Activated naive CD4-positive, alpha-beta T cell treated with anti-CD3 and anti-CD28 coated beads, Interleukin-2, amount 10 ng/mL, durations not matched to agents 7 days and 5 days (primary cell): ENCODE measurements at regions not wholly inside any gene's neighbourhood (a gene's known extent, or its start where the extent isn't known, plus 50 kb on each side); places are given as distances from the start of the nearest gene placed in this dataset.

Source experiments
- CTCF ChIA-PET: fragments of 350-600 bp; sonication (Branson Sonifier 250); formaldehyde crosslinking; loops from one replicate; lab custom pipeline; 2021; ENCODE audit warnings: antibody characterized with exemption; lab: Charles Lee
- DNase-seq: peaks from one replicate; pipeline ENCODE4 v3.0.0-alpha.2; 2020
- H3K27ac Mint-ChIP-seq: one replicate; pipeline ENCODE4 v1.8.0; 2021; ENCODE audit warnings: mild to moderate bottlenecking, moderate library complexity, mixed read lengths
- H3K27me3 Mint-ChIP-seq: one replicate; pipeline ENCODE4 v1.8.0; 2021; ENCODE audit warnings: mild to moderate bottlenecking, mixed read lengths
- H3K36me3 Mint-ChIP-seq: one replicate; pipeline ENCODE4 v1.8.0; 2021; ENCODE audit warnings: mixed read lengths
- H3K4me1 Mint-ChIP-seq: one replicate; pipeline ENCODE4 v1.8.0; 2021; ENCODE audit warnings: mixed read lengths
- H3K4me3 Mint-ChIP-seq: one replicate; pipeline ENCODE4 v1.8.0; 2021; ENCODE audit warnings: mild to moderate bottlenecking, moderate library complexity, mixed read lengths
- H3K9me3 Mint-ChIP-seq: one replicate; pipeline ENCODE4 v1.8.0; 2021; ENCODE audit warnings: mixed read lengths

GRCh38 chr11:127304634-127305033, 304.1 kb upstream of the KIRREL3 start:
- Mint-ChIP-seq H3K9me3 (no peaks in the 10 kb centered on the region), H3K27ac (no peak overlapping the region), H3K4me1 (no peaks in the 10 kb centered on the region), H3K27me3 (no peaks in the 10 kb centered on the region), H3K4me3 (no peak overlapping the region), H3K36me3 (no peaks in the 10 kb centered on the region)
- DNase-seq = no peak
- CTCF ChIA-PET = no interaction called here

- Mint-ChIP-seq H3K9me3 (peaks cover 9% of the 10 kb centered on the region), H3K4me3 (no peak overlapping the region), H3K4me1 (no peaks in the 10 kb centered on the region), H3K27ac (no peak overlapping the region), H3K36me3 (no peaks in the 10 kb centered on the region), H3K27me3 (no peaks in the 10 kb centered on the region)
- CTCF ChIA-PET = no interaction called here
- no peak for DNase-seq
These were observed 288.4 kb upstream of the KIRREL3 start for GRCh38 chr11:127288926-127289325.

DNA sequence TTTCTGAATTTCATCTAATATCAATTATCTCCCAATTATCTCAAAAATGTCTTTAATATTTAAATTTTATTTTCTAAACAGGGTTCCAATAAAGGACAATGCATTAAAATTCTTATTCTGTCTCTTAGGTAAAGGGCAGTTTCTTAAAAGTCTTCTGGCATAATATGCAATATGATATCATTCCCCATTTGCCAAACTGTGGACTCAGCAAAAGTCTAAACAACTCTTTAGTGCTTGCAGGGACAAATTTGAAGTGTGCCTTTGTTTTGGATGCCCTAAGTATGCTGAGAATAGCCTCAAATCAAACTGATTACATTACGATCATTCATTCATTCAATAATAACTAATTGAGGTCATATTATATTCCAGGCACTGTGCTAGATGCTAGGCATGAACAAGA, 281.0 kb upstream of the KIRREL3 start:
- Mint-ChIP-seq H3K9me3 (no peaks in the 10 kb centered on the region), H3K4me3 (no peak overlapping the region), H3K36me3 (no peaks in the 10 kb centered on the region), H3K4me1 (no peaks in the 10 kb centered on the region), H3K27me3 (no peaks in the 10 kb centered on the region), H3K27ac (no peak overlapping the region)
- CTCF ChIA-PET = no interaction called here
- no peak for DNase-seq

GRCh38 chr11:127275774-127276173, 275.2 kb upstream of the KIRREL3 start:
- no peaks in the 10 kb centered on the region for H3K36me3 Mint-ChIP-seq
- CTCF ChIA-PET = no interaction called here
- no peak overlapping the region for H3K4me3 Mint-ChIP-seq
- no peaks in the 10 kb centered on the region for H3K4me1 Mint-ChIP-seq
- DNase-seq = no peak
- no peaks in the 10 kb centered on the region for H3K9me3 Mint-ChIP-seq
- no peak overlapping the region for H3K27ac Mint-ChIP-seq
- no peaks in the 10 kb centered on the region for H3K27me3 Mint-ChIP-seq

GRCh38 chr11:127274328-127274676, 273.7 kb upstream of the KIRREL3 start:
- H3K4me1 Mint-ChIP-seq = no peaks in the 10 kb centered on the region
- no peaks in the 10 kb centered on the region for H3K36me3 Mint-ChIP-seq
- CTCF ChIA-PET = no interaction called here
- no peaks in the 10 kb centered on the region for H3K9me3 Mint-ChIP-seq
- H3K27me3 Mint-ChIP-seq = no peaks in the 10 kb centered on the region
- H3K4me3 Mint-ChIP-seq = no peak overlapping the region
- no peak for DNase-seq
- no peak overlapping the region for H3K27ac Mint-ChIP-seq

- no peak overlapping the region for H3K27ac Mint-ChIP-seq
- H3K27me3 Mint-ChIP-seq = no peaks in the 10 kb centered on the region
- H3K36me3 Mint-ChIP-seq = no peaks in the 10 kb centered on the region
- H3K9me3 Mint-ChIP-seq = no peaks in the 10 kb centered on the region
- no peaks in the 10 kb centered on the region for H3K4me1 Mint-ChIP-seq
- H3K4me3 Mint-ChIP-seq = no peak overlapping the region
- DNase-seq = no peak
- CTCF ChIA-PET = no interaction called here
These were observed 273.2 kb upstream of the KIRREL3 start for GRCh38 chr11:127273593-127274327.

DNA sequence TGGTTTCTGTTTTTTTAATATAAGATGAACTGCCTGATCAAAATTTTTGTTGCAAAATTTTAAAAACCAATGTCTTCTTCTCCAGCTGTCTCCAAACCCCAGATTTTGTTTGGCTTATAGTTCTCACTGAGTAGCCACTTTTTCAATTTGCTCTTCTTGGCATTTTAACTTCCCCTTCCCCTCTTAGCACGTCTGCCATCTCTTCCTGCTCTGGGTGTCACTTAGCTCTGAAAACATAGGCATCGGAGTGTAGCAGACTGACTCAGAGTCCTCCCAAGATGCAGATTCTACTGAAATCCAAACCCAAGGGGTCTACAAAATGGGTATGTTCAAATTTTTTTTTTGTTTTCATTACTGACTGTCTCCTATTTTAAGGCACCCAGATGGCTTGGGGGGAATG, 270.3 kb upstream of the KIRREL3 start:
- CTCF ChIA-PET = no interaction called here
- Mint-ChIP-seq H3K36me3 (no peaks in the 10 kb centered on the region), H3K9me3 (peaks cover 3% of the 10 kb centered on the region), H3K27me3 (no peaks in the 10 kb centered on the region), H3K4me3 (no peak overlapping the region), H3K27ac (no peak overlapping the region), H3K4me1 (no peaks in the 10 kb centered on the region)
- no peak for DNase-seq

DNA sequence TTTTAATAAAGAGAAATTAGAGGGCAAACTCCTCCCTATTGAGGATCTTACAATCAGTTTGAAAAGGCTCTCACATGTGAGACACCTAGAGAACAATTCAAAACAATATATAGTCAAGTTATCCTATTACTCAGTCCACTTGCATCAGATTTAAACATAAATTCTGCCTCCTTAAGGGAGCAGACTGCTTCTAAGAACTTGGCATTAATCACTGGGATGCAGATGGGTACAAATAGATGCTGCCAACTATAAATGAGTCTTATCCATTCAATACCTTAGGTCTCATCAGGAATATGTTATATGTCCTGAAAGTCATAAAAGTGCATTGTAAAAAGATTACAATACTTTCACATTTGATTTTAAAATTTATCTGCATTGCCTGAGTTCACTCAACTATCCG, 269.3 kb upstream of the KIRREL3 start:
- Mint-ChIP-seq H3K27ac (no peak overlapping the region), H3K36me3 (no peaks in the 10 kb centered on the region), H3K9me3 (peaks cover 5% of the 10 kb centered on the region), H3K4me1 (no peaks in the 10 kb centered on the region), H3K4me3 (no peak overlapping the region), H3K27me3 (no peaks in the 10 kb centered on the region)
- DNase-seq = no peak
- CTCF ChIA-PET = no interaction called here

- DNase-seq = no peak
- H3K4me1 Mint-ChIP-seq = no peaks in the 10 kb centered on the region
- no peaks in the 10 kb centered on the region for H3K36me3 Mint-ChIP-seq
- H3K27ac Mint-ChIP-seq = no peak overlapping the region
- H3K9me3 Mint-ChIP-seq = peaks cover 5% of the 10 kb centered on the region
- CTCF ChIA-PET = no interaction called here
- no peaks in the 10 kb centered on the region for H3K27me3 Mint-ChIP-seq
- H3K4me3 Mint-ChIP-seq = no peak overlapping the region
These were observed 268.4 kb upstream of the KIRREL3 start for GRCh38 chr11:127268932-127269331.

GRCh38 chr11:127268521-127268920, 268.0 kb upstream of the KIRREL3 start:
- Mint-ChIP-seq H3K27ac (no peak overlapping the region), H3K4me3 (no peak overlapping the region), H3K4me1 (no peaks in the 10 kb centered on the region), H3K36me3 (no peaks in the 10 kb centered on the region), H3K27me3 (no peaks in the 10 kb centered on the region), H3K9me3 (peaks cover 5% of the 10 kb centered on the region)
- no peak for DNase-seq
- CTCF ChIA-PET = no interaction called here

GRCh38 chr11:127259102-127259501, 258.5 kb upstream of the KIRREL3 start:
- Mint-ChIP-seq H3K9me3 (peaks cover 3% of the 10 kb centered on the region), H3K4me1 (no peaks in the 10 kb centered on the region), H3K36me3 (no peaks in the 10 kb centered on the region), H3K27me3 (no peaks in the 10 kb centered on the region), H3K4me3 (no peak overlapping the region), H3K27ac (no peak overlapping the region)
- DNase-seq = no peak
- CTCF ChIA-PET = no interaction called here

DNA sequence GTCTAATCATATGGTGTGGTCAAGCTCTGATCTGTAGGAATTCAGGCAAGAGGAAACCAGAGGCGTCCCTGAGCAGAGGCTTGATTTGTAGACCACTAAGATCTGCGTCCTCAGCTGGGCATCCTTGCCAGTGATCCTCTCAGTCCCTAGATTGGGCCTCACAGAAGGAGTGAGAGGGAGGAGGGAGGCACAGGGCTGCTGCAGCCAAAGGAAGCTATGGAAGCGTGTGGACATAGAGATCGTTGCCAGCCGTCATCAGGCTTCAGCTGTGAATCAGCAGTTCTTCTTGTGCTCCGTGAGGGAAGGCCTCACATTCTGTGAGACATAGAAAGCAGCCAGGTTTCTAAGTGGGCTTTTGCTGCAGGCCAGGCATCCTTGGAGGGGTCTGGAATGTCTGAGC, 254.6 kb upstream of the KIRREL3 start:
- Mint-ChIP-seq H3K4me3 (no peak overlapping the region), H3K27ac (no peak overlapping the region), H3K4me1 (no peaks in the 10 kb centered on the region), H3K27me3 (no peaks in the 10 kb centered on the region), H3K36me3 (no peaks in the 10 kb centered on the region), H3K9me3 (peaks cover 1% of the 10 kb centered on the region)
- CTCF ChIA-PET = no interaction called here
- DNase-seq = no peak

GRCh38 chr11:127252321-127252720, 251.8 kb upstream of the KIRREL3 start:
- Mint-ChIP-seq H3K4me1 (no peaks in the 10 kb centered on the region), H3K27ac (no peak overlapping the region), H3K36me3 (no peaks in the 10 kb centered on the region), H3K4me3 (no peak overlapping the region), H3K27me3 (no peaks in the 10 kb centered on the region), H3K9me3 (peaks cover 1% of the 10 kb centered on the region)
- CTCF ChIA-PET = no interaction called here
- DNase-seq = no peak

DNA sequence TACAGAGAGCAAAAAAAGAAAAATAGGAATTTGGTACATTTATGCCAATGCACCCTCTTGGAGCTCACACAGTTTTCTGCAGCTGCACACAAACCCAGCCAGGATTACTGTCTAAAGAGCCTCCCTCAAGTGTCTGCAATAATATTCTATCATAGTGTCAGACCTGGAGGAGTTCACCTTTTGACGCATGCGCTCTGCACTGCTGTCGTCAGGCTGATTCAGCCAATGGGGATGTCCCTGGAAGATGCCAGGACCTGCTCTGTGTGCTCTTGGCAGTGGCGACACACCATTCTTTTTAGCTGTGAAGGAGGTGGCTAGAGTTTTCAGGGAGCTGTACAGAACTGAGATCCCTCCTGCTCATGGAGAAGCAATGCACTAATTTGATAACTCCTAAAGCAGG, 249.0 kb upstream of the KIRREL3 start:
- no peak for DNase-seq
- H3K27ac Mint-ChIP-seq = no peak overlapping the region
- H3K4me3 Mint-ChIP-seq = no peak overlapping the region
- H3K36me3 Mint-ChIP-seq = no peaks in the 10 kb centered on the region
- H3K27me3 Mint-ChIP-seq = no peaks in the 10 kb centered on the region
- H3K9me3 Mint-ChIP-seq = no peaks in the 10 kb centered on the region
- CTCF ChIA-PET = no interaction called here
- no peaks in the 10 kb centered on the region for H3K4me1 Mint-ChIP-seq

DNA sequence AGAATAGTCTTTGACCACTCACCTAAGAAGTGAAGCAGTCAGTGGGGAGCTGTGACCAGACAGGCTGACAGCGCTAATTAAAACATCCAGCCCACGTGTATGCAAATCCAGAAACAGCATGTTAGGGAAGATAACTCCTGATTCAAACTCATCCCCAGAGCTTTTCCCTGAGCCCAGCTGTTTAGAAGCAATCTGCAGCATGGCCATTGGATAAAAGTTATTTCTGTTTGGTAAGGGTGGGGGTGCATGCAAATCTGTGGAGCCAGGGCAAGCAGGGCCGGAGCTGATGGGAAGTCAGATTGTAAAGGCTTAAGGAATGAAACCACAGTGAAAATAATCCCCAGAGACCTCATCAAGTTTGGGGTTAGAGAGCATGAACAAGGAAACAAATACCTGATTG, 247.9 kb upstream of the KIRREL3 start:
- Mint-ChIP-seq H3K36me3 (no peaks in the 10 kb centered on the region), H3K27me3 (no peaks in the 10 kb centered on the region), H3K4me1 (no peaks in the 10 kb centered on the region), H3K9me3 (no peaks in the 10 kb centered on the region), H3K4me3 (no peak overlapping the region), H3K27ac (no peak overlapping the region)
- CTCF ChIA-PET = no interaction called here
- no peak for DNase-seq
